Endodermal cell (in vitro differentiated cells): ENCODE measurements at regions not wholly inside any gene's neighbourhood (a gene's known extent, or its start where the extent isn't known, plus 50 kb on each side); places are given as distances from the start of the nearest gene placed in this dataset.

ENCODE experiments used
- DNase-seq: peaks from one replicate; pipeline ENCODE4 v3.0.0-alpha.2; 2017
- H3K27ac ChIP-seq: 2 replicates; pipeline ENCODE4 v1.5.1; 2013; ENCODE audit warnings: mild to moderate bottlenecking, low read depth, low read length, moderate library complexity
- H3K27me3 ChIP-seq: 2 replicates; pipeline ENCODE4 v1.6.1; 2013; ENCODE audit warnings: mild to moderate bottlenecking, low read length, moderate library complexity; ENCODE audit not compliant: insufficient read depth, control insufficient read depth, poor library complexity, severe bottlenecking
- H3K36me3 ChIP-seq: 2 replicates; pipeline ENCODE4 v1.7.0; 2013; ENCODE audit warnings: mild to moderate bottlenecking, low read length, moderate library complexity; ENCODE audit not compliant: control insufficient read depth, insufficient read depth
- H3K4me1 ChIP-seq: one replicate; pipeline ENCODE4 v1.7.0; 2013; ENCODE audit warnings: low read length; ENCODE audit not compliant: control insufficient read depth, insufficient read depth
- H3K4me3 ChIP-seq: 2 replicates; pipeline ENCODE4 v1.5.1; 2013; ENCODE audit warnings: mild to moderate bottlenecking, low read length, moderate library complexity
- H3K9ac ChIP-seq: 2 replicates; pipeline ENCODE4 v1.6.1; 2013; ENCODE audit warnings: mild to moderate bottlenecking, low read length, moderate library complexity; ENCODE audit not compliant: poor library complexity, severe bottlenecking; ENCODE audit errors: extremely low read depth
- H3K9me3 ChIP-seq: 2 replicates; pipeline ENCODE4 v1.6.1; 2013; ENCODE audit warnings: mild to moderate bottlenecking, low read length, moderate library complexity; ENCODE audit not compliant: control insufficient read depth
- H3K27ac Mint-ChIP-seq: 2 replicates; pipeline ENCODE4 v1.8.0; 2020; ENCODE audit warnings: mixed read lengths
- H3K27me3 Mint-ChIP-seq: 2 replicates; pipeline ENCODE4 v1.8.0; 2021; ENCODE audit warnings: mild to moderate bottlenecking, mixed read lengths; ENCODE audit not compliant: insufficient read depth
- H3K36me3 Mint-ChIP-seq: 2 replicates; pipeline ENCODE4 v1.8.0; 2020; ENCODE audit warnings: low read depth, mixed read lengths
- H3K4me1 Mint-ChIP-seq: 2 replicates; pipeline ENCODE4 v1.8.0; 2020; ENCODE audit warnings: mixed read lengths
- H3K4me3 Mint-ChIP-seq: 2 replicates; pipeline ENCODE4 v1.8.0; 2020; ENCODE audit warnings: mild to moderate bottlenecking, moderate library complexity, mixed read lengths
- H3K9me3 Mint-ChIP-seq: 2 replicates; pipeline ENCODE4 v1.8.0; 2020; ENCODE audit warnings: mild to moderate bottlenecking, mixed read lengths
- WGBS, 2 experiments: methylation state at CpG; one replicate each; pipeline versions ENCODE4 v1.1.5 to v1.1.7; 2013; ENCODE audit warnings: missing lambda C conversion rate in 2 of 2, mixed read lengths in 1 of 2; ENCODE audit not compliant: insufficient coverage in 1 of 2, insufficient read length in 1 of 2; 5-methylcytosine and 5-hydroxymethylcytosine counted together
- TF ChIP-seq, protein P1 (sequence below): fragments of 200-600 bp; sonication (generic); conservative IDR thresholded peaks from 2 replicates; pipeline ENCODE4 v1.5.0; 2021; ENCODE audit warnings: antibody characterized with exemption, mild to moderate bottlenecking

- Mint-ChIP-seq H3K27ac (no peak overlapping the region), H3K4me3 (no peak overlapping the region), H3K27me3 (no peaks in the 10 kb centered on the region), H3K9me3 (no peaks in the 10 kb centered on the region), H3K36me3 (no peaks in the 10 kb centered on the region), H3K4me1 (no peaks in the 10 kb centered on the region)
- TF ChIP-seq, protein P1, sequence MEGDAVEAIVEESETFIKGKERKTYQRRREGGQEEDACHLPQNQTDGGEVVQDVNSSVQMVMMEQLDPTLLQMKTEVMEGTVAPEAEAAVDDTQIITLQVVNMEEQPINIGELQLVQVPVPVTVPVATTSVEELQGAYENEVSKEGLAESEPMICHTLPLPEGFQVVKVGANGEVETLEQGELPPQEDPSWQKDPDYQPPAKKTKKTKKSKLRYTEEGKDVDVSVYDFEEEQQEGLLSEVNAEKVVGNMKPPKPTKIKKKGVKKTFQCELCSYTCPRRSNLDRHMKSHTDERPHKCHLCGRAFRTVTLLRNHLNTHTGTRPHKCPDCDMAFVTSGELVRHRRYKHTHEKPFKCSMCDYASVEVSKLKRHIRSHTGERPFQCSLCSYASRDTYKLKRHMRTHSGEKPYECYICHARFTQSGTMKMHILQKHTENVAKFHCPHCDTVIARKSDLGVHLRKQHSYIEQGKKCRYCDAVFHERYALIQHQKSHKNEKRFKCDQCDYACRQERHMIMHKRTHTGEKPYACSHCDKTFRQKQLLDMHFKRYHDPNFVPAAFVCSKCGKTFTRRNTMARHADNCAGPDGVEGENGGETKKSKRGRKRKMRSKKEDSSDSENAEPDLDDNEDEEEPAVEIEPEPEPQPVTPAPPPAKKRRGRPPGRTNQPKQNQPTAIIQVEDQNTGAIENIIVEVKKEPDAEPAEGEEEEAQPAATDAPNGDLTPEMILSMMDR: no peak
- Histone ChIP-seq H3K4me3 (no peak overlapping the region), H3K9ac (no peak overlapping the region), H3K4me1 (no peaks in the 10 kb centered on the region), H3K27ac (no peak overlapping the region), H3K36me3 (no peaks in the 10 kb centered on the region), H3K9me3 (no peaks in the 10 kb centered on the region), H3K27me3 (no peaks in the 10 kb centered on the region)
- no peak for DNase-seq
- 93 to 100% methylated on average over 3 of the region's 3 CpGs for WGBS, 2 experiments
Observed at GRCh38 chr14:38851111-38851510, 251.9 kb downstream of the SEC23A start.

GRCh38 chr14:38850664-38851063, 252.4 kb downstream of the SEC23A start:
- Histone ChIP-seq H3K9me3 (no peaks in the 10 kb centered on the region), H3K27ac (no peak overlapping the region), H3K27me3 (no peaks in the 10 kb centered on the region), H3K9ac (no peak overlapping the region), H3K36me3 (no peaks in the 10 kb centered on the region), H3K4me3 (no peak overlapping the region), H3K4me1 (no peaks in the 10 kb centered on the region)
- DNase-seq: no peak
- H3K27me3 Mint-ChIP-seq: no peaks in the 10 kb centered on the region
- no peaks in the 10 kb centered on the region for H3K36me3 Mint-ChIP-seq
- no peaks in the 10 kb centered on the region for H3K9me3 Mint-ChIP-seq
- H3K27ac Mint-ChIP-seq: no peak overlapping the region
- WGBS, 2 experiments: 96 to 100% methylated on average over 1 of the region's 1 CpG
- no peak overlapping the region for H3K4me3 Mint-ChIP-seq
- TF ChIP-seq, protein P1: no peak
- H3K4me1 Mint-ChIP-seq: no peaks in the 10 kb centered on the region

GRCh38 chr14:38848243-38848935, 254.6 kb downstream of the SEC23A start:
- Mint-ChIP-seq H3K27me3 (no peaks in the 10 kb centered on the region), H3K36me3 (no peaks in the 10 kb centered on the region), H3K9me3 (no peaks in the 10 kb centered on the region), H3K4me3 (no peak overlapping the region), H3K4me1 (no peaks in the 10 kb centered on the region), H3K27ac (no peak overlapping the region)
- no peak for DNase-seq
- H3K27ac ChIP-seq: no peak overlapping the region
- H3K4me1 ChIP-seq: no peaks in the 10 kb centered on the region
- no peaks in the 10 kb centered on the region for H3K27me3 ChIP-seq
- H3K36me3 ChIP-seq: no peaks in the 10 kb centered on the region
- TF ChIP-seq, protein P1: no peak
- no peaks in the 10 kb centered on the region for H3K9me3 ChIP-seq
- H3K9ac ChIP-seq: no peak overlapping the region
- no peak overlapping the region for H3K4me3 ChIP-seq
- 87 to 100% methylated on average over 1 to 2 of the region's 2 CpGs for WGBS, 2 experiments
